ENCODE measurements at regions not wholly inside any gene's neighbourhood (a gene's known extent, or its start where the extent isn't known, plus 50 kb on each side); places are given as distances from the start of the nearest gene placed in this dataset.

GRCh38 chr7:38007096-38007495, 86.7 kb downstream of the EPDR1 start:
- Histone ChIP-seq H3K27me3 (replicated peaks in 1 of 2; ENCODE audit: control insufficient read depth in 2 of 2, insufficient read depth in 2 of 2, low read length in 1 of 2) (no peaks in the 10 kb centered on the region), H3K36me3 (ENCODE audit: control insufficient read depth in 2 of 2, insufficient read depth in 2 of 2, low read length in 1 of 2) (no peaks in the 10 kb centered on the region), H3K9ac (ENCODE audit: control insufficient read depth, insufficient read depth, low read length) (no peak overlapping the region), H3K79me2 (ENCODE audit: control insufficient read depth, insufficient read depth, low read length) (no peaks in the 10 kb centered on the region), H3K4me2 (ENCODE audit: control insufficient read depth, insufficient read depth) (no peak overlapping the region), H3K27ac (ENCODE audit: control insufficient read depth, insufficient read depth) (no peak overlapping the region), H2AFZ (ENCODE audit: control insufficient read depth, low read depth, low read length) (no peak overlapping the region), H3K4me3 (no peak overlapping the region), H4K20me1 (ENCODE audit: control insufficient read depth, insufficient read depth) (no peaks in the 10 kb centered on the region), H3K4me1 (ENCODE audit: control insufficient read depth, insufficient read depth, low read length) (no peaks in the 10 kb centered on the region), H3K9me3 (replicated peaks; ENCODE audit: control insufficient read depth, insufficient read depth, low read length) (no peaks in the 10 kb centered on the region; the same call in 2 of the 3 replicates)
- FAIRE-seq (no peak), ATAC-seq (no peak), DNase-seq (ENCODE audit: low read depth, low spot score) (no peak)
- SMC1A ChIA-PET (ENCODE audit: uncharacterized antibody, unreplicated experiment): interaction anchor here (2.3 kb wide), 1 partner anchor 10 kb away, joined by 10 read pairs; no protein-coding TSS in a partner anchor
- RAD21 ChIA-PET (ENCODE audit: unreplicated experiment): interaction anchor here (1.6 kb wide), 1 partner anchor 89 kb away, joined by 5 read pairs; no protein-coding TSS in a partner anchor
- POLR2A ChIA-PET: no interaction called here
- intact Hi-C loops (cut with micrococcal nuclease; ENCODE audit: unreplicated experiment) (no loop called here), in situ Hi-C loops (cut with MboI) (no loop called here)
- CTCF ChIA-PET: interaction anchor here (2.2 kb wide), 1 partner anchor 10 kb away, joined by 5 read pairs; no protein-coding TSS in a partner anchor
- no TSS peak for BruUV-seq (replicated peaks)
- TF ChIP-seq MYC (IDR thresholded peaks at IDR 0.05; ENCODE audit: insufficient read depth, insufficient read length, insufficient replicate concordance, low read length, severe bottlenecking): no peak
- no peak for TF ChIP-seq BMI1 (IDR thresholded peaks at IDR 0.05; ENCODE audit: borderline replicate concordance)
- TF ChIP-seq MEF2B (IDR thresholded peaks at IDR 0.05; ENCODE audit: partially characterized antibody, poor library complexity, severe bottlenecking): no peak
- no peak for TF ChIP-seq EGR1 (IDR thresholded peaks at IDR 0.05; ENCODE audit: borderline replicate concordance in 1 of 2, low read depth in 2 of 2, low read length in 2 of 2)
- TF ChIP-seq SKIL (IDR thresholded peaks at IDR 0.05; ENCODE audit: low read depth, poor library complexity, severe bottlenecking): no peak
- no peak for TF ChIP-seq ZZZ3 (IDR thresholded peaks at IDR 0.05; ENCODE audit: control insufficient read depth, insufficient read length, low read depth)
- no peak for TF ChIP-seq MLLT1 (IDR thresholded peaks at IDR 0.05)
- TF ChIP-seq WRNIP1 (IDR thresholded peaks at IDR 0.05; ENCODE audit: borderline replicate concordance, low read depth, low read length): no peak

Measured in GM12878 (cell line).